DMS114 treated with DMSO at 0.1 percent for 48 hours (cell line): ENCODE measurements at regions not wholly inside any gene's neighbourhood (a gene's known extent, or its start where the extent isn't known, plus 50 kb on each side); places are given as distances from the start of the nearest gene placed in this dataset.
"Not testable (repeated sequence)": the region's sequence is repeated elsewhere in the genome, so short reads cannot be mapped to it uniquely, and the experiment has no call there.

ENCODE experiments used
- DNase-seq: peaks from one replicate; lab custom pipeline; 2025; ENCODE audit not compliant: unreplicated experiment; lab: John Stamatoyannopoulos, UW

DNA sequence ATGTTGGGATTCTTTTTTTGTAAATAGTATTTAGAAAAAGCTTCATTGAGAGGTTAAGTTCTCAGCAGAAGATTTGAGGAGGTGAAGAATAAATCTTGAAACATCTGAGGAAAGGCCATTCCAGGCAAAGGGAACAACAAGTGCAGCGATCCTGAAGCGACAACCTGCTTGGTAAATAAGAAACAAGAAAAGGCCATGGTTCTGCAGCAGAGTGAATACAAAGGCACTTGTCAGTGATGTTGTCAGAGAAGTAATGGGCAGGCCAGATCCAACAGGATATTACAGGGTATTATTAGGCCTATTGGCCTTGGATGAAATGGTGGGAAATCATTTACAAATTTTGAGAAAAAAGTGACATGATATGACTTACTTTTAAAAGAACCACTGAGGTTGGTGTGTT, 960.0 kb downstream of the PLA2G4A start:
- no peak for DNase-seq

DNA sequence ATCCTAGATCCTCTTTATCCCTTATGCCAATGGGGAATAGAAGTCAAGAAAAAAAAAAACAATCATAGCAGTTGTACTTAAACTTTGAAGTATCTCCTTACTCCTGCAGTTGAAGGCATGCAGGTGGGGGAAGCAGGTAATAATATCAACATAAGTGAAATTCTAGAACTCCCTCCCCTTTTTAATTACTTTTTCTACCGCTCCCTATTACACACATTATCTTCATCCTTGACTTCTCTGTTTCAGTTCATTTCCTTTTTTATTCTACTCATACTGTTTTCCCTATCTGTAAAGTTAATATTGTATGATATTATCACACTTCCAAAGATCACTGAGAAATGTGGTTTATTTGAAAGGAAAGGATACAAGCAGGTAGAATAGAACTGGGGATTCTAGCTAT, 962.0 kb downstream of the PLA2G4A start:
- DNase-seq: no peak

DNA sequence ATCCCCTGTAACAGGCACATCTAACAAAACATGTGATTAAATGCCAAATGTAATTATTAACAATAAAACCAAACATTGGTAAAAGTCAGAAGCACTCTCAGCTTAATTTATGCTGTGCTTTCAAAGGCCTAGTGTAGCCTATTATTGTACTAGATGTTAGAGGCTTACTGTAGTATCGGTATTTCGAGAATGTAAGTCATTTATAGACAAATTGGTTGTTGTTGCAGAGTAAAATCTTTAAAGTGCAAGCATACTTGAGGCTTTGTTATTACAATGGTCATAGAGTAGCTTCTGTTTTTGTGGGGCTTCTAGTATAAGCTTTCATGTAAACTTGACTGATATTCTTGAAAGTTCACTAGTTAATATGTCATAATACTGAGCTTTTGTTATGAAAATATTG, 965.8 kb downstream of the PLA2G4A start:
- no peak for DNase-seq

DNA sequence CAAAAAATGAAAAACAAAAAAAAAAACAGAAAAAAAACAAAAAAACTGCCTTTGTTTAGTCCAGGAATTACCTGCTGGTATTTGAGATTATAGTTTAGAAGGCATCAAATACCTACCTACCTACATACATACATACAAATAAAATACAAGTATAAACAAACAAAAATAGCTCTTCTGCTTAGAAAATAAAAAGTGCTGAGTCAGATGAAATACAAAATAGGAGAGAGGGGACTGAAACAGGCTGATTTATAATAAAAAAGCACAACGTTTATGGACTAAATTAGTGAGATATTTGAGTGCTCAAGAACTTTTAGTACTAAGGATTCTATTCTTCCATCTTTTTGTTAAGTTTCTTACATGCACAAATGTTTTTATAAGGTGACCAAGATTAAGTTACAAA, 980.8 kb downstream of the PLA2G4A start:
- no peak for DNase-seq

DNA sequence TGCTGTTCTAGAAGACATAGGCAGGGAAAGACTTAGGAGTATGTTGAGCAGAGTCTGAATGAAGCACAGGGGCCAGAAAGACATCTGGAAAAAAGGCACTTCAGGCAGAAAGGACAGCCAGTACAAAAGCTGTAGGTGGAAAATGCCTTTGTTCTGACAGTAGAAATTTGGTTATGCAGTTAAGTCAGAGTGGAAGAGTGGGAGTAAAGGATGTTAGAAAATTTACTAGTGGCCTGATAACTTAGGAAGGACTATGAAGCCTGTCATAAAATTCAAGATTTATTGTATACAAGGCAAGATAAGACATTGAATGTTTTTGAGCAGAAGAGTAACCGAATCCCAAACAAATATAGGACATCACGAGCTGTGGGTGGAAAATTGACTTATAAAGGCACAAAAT, 987.9 kb downstream of the PLA2G4A start:
- no peak for DNase-seq

DNA sequence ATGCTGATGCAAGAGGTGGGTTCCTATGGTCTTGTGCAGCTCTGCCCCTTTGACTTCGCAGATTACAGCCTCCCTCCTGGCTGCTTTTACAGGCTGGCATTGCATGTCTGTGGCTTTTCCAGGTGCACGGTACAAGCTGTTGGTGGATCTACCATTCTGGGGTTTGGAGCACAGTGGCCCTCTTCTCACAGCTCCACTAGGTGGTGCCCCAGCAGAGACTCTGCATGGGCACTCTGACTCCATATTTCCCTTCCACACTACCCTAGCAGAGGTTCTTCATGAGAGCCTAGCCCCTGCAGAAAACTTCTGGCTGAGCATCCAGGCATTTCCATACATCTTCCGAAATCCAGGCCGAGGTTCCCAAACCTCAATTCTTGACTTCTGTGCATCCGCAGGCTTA, 989.0 kb downstream of the PLA2G4A start:
- no peak for DNase-seq

DNA sequence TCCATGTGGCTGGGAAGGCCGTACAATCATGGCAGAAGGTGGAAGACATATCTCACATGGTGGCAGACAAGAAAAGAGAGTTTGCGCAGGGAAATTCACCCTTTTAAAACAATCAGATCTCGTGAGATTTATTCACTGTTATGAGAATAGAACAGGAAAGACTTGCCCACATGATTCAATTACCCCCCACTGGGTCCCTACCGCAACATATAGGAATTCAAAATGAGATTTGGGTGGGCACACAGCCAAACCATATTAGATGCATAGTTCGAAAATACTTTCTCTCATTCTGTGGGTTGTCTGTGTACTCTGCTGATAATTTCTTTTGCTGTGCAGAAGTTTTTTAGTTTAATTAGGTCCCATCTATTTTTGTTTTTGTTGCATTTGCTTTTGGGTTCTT, 990.3 kb downstream of the PLA2G4A start:
- no peak for DNase-seq

DNA sequence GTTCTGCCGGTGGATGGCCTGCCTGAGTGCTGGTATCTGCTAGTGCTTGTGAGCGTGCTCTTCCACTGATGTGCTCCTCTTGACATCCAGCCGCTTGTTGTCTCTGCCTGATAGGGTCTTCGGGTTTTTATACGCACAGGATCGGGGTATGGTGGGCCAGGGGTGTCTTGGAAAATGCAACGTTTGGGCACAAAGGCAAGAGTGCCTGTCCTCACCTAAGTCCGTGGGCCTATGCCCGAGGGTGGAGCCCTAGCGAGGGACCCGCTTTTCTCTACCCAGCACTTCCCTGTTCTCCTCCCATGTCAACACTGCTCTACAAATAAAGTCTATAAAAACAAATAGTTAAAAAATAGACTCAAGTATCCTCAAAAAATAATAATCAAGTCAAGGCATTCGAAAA, 1007.8 kb downstream of the PLA2G4A start:
- DNase-seq: no peak

DNA sequence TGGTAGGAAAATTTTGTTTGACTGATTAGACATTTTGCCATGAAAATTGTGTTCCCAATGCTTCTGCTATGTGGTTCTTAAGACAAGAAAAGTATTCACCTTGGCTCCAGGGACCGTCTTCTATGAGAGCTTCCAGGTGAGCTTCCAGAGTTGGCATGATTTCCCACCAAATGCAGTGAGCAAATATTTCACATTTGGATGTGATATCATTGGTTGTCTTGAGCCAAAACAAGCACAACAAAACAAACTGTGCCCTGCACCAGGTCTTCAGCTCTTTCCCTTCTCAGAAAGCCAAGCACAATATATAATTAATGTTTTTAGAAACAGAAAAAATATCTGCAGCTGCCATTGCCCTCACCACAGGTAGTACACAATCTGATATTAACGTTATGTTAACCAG, 1009.0 kb downstream of the PLA2G4A start:
- no peak for DNase-seq

DNA sequence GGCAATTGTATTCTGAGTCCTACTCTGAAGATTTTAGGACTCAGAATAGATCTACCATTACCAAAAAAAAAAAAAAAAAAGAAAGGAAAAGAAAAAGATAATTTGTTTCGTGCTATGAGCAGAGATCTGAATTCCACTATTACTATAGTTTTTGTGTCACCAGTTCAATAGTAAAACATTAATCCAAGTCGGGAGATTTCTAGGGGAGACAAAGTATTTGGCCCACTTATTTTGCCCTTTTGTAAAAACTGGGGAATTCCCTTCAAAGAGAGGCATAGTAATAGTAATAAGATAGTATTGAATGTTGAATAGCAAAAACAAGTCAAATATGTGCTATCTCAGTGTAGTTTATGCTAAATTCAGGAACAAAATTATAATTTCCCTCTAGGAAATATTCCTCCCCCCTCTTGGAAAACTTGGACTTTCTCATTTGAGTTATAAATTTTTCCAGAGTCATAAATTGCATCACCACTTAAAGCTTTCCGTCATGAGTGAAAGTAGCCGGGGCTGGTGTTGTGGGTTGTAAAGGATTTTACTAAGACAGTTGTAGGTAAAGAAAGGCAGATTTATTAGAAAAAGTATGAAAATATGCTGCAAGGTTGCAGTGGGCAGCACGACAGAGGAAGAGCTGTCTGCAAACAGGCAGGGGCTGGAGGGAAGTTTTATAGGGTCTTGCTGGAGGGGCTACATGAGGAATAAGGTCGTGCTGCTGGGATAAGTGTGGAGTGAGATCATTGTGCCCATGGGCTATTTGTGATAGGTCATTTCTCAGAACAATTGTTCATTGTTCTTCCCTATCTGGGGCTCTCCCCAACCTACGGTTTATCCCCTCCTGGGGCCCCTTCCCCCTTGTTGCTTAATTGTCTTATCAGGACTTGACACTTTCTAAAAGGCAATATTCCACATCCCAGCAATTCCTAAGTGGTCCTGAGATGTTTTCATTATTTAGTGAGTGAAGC, 1009.9 kb downstream of the PLA2G4A start:
- DNase-seq: no peak

DNA sequence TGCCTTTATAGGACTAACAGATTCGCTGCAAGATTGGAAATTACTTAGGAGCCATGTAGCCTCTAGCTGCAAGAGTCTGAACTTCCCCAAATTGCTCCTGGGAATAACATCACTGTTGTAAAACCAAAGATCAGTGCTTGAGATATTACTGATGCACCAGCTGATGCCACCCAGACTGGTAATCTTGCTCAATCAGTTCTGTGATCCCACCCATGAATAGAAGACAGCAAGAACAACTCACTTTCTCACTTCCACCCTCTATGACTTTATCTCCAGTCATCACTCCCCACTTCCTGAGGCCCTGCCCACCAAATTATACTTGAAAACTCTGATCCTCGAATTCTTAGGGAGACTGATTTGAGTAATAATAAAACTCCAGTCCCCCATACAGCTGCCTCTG, 1011.1 kb downstream of the PLA2G4A start:
- DNase-seq: no peak

DNA sequence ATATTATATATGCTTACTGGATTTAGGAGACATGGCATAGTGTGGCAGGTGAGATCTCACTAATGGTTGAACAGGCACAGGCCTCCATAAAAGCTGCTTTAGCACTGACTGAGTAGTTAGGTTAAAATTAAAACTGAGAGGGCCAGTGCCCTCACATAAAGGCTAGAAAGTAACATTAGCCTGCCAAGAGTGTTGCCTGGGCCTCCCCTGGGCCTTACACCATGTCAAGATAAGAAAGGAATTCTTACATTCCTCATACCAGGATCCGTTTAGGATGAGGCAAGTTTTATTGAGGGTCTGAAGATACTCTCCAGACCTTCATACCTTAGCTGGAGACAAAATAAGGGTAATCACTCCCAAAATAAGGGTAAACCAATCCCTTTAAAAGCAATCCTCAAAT, 1011.8 kb downstream of the PLA2G4A start:
- no peak for DNase-seq

DNA sequence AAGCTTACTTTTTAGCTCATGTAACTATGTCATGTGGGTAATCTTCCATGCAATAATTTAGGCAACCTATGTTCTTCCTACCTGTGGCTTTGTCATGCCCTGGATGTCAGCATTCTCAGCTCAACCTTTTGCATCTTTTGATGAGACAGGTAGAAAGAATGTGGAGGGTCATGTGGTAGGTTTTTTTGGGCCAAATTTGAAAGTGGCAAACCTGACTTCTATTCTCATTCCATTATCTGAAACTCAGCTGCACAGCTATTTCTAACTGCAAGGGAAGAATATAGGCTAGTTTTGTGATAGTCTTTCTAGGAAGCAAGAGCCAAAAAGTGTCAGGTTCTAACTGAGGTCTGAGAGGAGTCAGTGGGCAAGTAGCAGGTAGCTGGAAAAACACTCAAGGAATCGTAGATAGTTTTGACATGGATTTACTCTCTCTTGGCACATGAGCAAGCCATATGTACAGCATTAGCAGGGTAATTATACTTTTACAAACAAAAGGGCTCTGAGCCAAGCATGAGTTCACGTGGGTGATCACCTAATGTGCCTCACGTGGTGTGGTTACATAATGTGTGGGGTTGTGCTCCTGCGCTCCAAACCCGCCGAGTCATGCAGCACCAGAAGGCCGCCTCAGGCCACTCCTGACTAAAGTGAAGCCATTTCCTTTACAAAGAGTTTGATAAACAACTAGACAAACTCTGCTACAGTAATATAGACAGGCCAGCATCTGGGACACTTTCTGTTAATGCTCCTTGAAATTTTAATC, 1013.8 kb downstream of the PLA2G4A start:
- DNase-seq: no peak

DNA sequence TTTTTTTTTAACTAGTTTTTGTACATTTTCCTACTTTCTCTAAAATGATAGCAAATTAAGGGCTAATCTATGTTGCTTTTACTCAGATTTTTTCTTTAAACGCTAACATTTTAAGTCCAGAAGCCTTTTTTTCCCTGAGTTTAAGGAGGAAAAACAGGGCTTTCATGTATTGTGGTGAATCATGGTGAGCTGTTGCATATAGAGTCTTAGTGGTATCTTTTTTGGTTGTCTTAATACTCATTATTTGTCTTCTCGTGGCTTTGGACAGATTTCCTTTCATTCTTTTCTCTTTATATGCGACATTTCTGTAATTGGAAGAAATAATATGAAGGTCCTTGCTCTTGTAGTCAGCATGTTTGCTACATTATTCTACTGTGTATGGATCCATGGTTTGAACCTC, 1015.6 kb downstream of the PLA2G4A start:
- DNase-seq: no peak

DNA sequence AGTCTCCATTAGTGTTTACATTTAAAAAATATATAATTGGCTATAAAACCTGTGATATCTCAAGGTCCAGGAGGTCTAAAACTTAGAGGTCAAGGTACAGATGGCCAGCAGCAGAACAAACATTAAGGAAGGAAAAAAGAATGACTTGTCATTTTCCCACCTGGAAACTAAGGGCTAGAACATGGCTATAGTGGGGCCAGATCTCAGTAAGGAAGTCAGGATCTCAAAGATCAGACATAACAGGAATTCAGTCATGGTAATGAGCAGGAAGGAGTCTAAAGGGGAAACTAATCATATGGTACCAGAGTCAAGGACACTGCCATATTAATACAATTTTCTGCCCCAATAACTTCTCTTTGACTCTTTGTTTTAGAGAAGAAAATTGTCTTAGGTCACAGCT, 1018.8 kb downstream of the PLA2G4A start:
- no peak for DNase-seq

DNA sequence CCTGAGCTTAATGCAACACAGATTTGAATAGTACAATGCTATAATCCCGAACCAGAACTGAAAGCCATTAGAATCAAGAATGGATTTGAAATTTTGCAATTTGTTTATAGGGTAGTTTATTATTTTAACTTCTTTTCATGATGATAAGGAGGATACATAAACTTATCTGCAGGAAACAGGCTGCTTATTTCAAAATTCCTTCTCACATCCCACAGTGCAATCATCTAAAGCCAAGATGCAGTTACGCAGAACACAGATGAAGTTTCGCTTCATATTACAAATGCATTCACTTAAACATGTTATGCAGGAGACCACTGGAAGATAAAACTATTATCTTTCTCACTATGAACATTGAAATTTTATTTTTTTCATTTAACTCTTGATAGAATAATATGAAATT, 1019.6 kb downstream of the PLA2G4A start:
- DNase-seq: no peak

DNA sequence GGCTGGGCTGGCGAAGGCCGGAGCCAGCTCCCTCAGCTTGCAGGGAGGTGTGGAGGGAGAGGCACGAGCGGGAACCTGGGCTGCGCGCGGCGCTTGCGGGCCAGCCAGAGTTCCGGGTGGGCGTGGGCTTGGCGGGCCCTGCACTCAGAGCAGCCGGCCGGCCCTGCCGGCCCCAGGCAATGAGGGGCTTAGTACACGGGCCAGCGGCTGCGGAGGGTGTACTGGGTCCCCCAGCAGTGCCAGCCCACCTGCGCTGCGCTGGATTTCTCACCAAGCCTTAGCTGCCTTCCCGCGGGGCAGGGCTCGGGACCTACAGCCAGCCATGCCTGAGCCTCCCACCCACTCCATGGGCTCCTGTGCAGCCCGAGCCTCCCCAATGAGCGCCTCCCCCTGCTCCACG, 1021.4 kb downstream of the PLA2G4A start:
- not testable (repeated sequence) for DNase-seq

DNA sequence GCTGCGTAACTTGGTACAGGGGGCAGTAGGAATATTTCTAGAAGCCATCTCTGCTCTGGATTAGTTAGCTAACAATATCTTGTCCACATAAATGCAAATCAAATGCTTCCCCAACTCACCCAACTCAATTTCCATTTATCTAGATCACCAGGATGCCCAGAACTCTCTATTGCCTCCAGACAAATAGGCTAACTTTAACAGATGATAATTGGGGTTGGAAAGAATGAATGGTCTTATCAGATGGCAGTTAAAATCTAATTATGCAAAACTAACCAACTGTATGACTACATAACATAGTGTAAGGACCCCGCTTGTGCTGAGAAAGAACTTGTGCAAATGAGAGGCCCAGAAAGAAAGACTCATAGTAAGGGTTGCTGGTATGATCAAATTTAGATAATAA, 1024.8 kb downstream of the PLA2G4A start:
- DNase-seq: no peak

DNA sequence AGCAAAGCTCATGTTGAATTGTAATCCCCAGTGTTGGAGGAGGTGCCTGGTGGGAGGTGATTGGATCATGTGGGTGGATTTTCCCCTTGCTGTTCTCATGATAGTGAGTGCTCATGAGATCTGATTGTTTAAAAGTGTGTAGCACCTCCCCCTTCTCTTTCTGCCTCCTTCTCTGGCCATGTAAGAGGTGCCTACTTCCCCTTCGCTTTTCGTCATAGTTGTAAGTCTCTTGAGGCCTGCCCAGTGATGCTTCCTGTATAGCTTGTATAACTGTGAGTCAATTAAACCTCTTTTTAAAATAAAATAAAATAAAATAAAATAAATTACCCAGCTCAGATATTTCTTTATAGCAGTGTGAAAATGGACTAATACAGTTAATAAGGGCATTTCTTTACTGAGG, 1025.7 kb downstream of the PLA2G4A start:
- no peak for DNase-seq

DNA sequence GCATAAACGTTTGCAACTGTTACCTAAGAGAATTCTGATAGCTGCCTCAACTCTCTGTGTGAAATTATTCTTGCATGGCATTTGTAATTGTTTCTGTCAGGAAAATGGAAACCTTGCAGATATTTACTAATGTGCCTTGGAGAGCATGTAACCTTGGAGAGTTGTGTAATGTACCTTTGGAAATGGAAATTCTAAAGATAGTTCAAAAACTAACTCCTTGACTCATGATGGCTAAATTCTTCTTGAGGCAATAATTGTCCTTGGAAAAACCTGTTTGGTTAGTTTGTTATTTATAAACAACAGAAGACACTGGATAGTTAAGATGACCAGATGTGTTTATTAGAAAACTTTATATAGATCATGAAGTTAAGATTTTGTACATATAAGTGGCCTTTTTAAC, 1033.8 kb downstream of the PLA2G4A start:
- no peak for DNase-seq

DNA sequence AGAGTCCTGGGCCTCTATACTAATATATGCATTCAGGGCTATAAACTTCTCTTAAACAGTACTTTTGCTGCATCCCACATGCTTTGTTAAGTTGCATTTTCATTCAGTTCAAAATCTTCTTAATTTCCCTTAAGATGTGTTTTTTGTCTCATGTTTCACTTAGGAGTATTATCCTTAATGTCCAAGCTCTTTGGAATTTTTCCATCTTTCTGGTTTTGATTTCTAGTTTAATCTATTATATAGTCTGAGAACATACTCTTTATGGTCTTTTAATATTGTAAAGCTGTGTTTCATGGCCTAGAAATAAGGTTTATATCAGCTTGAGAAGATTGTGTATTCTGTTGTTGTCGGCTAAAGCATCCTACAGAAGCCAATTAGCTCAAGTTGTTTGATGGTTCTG, 1041.8 kb downstream of the PLA2G4A start:
- no peak for DNase-seq

DNA sequence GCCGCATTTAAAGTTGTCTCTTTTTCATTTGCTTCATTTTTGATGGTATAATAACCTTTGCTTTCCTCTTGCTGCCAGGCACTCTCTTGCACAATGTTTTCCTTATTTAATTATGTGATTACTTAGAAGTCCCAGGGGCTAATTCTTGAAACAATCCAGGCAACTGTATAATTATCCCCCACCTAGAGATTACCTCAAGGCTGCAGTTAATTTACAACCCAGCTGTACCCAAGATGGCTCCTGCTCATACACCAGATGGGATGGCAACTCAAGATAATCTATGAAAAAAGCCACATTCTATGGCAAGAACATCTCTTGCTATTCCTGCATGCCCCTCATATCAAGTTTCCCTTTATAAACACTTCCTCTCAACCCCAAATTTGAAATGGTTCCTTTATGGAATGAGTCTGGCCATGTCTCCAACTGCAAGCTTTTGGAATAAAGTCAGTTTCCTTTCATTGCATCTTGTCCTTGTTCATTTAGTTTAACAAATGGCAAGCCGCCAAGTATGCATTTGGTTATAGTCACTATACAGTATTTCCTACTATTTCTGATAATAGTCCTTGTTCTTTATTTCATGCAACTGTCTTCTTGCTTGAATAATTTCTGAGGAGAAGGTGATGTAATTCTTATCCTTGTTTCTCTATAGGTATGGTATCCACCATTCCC, 1042.6 kb downstream of the PLA2G4A start:
- DNase-seq: no peak
